Loucy (cell line): ENCODE measurements at regions not wholly inside any gene's neighbourhood (a gene's known extent, or its start where the extent isn't known, plus 50 kb on each side); places are given as distances from the start of the nearest gene placed in this dataset.

Experiments used
- EZH2phosphoT487 ChIP-seq: fragments of 200-600 bp; IDR thresholded peaks from 2 replicates; pipeline ENCODE4 v1.6.1; 2018; ENCODE audit warnings: antibody characterized with exemption, mild to moderate bottlenecking, moderate library complexity, borderline replicate concordance
- TF ChIP-seq, protein P1 (sequence below): fragments of 200-600 bp; sonication (generic); conservative IDR thresholded peaks from 2 replicates; pipeline ENCODE4 v1.5.1; 2014; ENCODE audit warnings: mild to moderate bottlenecking, antibody characterized with exemption, low read length

GRCh38 chr3:29057326-29057725 is 223.5 kb upstream of the RBMS3 start:
- TF ChIP-seq, protein P1, sequence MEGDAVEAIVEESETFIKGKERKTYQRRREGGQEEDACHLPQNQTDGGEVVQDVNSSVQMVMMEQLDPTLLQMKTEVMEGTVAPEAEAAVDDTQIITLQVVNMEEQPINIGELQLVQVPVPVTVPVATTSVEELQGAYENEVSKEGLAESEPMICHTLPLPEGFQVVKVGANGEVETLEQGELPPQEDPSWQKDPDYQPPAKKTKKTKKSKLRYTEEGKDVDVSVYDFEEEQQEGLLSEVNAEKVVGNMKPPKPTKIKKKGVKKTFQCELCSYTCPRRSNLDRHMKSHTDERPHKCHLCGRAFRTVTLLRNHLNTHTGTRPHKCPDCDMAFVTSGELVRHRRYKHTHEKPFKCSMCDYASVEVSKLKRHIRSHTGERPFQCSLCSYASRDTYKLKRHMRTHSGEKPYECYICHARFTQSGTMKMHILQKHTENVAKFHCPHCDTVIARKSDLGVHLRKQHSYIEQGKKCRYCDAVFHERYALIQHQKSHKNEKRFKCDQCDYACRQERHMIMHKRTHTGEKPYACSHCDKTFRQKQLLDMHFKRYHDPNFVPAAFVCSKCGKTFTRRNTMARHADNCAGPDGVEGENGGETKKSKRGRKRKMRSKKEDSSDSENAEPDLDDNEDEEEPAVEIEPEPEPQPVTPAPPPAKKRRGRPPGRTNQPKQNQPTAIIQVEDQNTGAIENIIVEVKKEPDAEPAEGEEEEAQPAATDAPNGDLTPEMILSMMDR = no peak
- TF ChIP-seq EZH2phosphoT487 = no peak
